ENCODE measurements at regions not wholly inside any gene's neighbourhood (a gene's known extent, or its start where the extent isn't known, plus 50 kb on each side); places are given as distances from the start of the nearest gene placed in this dataset.

- Histone ChIP-seq H3K4me3 (ENCODE audit: control insufficient read depth in 1 of 2, extremely low read depth in 1 of 2, low read length in 1 of 2) (no peak overlapping the region), H3K4me1 (ENCODE audit: control insufficient read depth in 1 of 2, extremely low read depth in 1 of 2, insufficient read depth in 2 of 2, low read length in 2 of 2) (no peaks in the 10 kb centered on the region), H3K27me3 (replicated peaks in 1 of 2; ENCODE audit: control insufficient read depth in 2 of 2, extremely low read depth in 1 of 2, insufficient read depth in 2 of 2, low read length in 1 of 2) (peaks cover 0 to 8% of the 10 kb centered on the region in 2 experiments), H3K36me3 (ENCODE audit: control insufficient read depth in 2 of 2, extremely low read depth in 1 of 2, insufficient read depth in 1 of 2, low read length in 1 of 2) (no peaks in the 10 kb centered on the region), H3K9me3 (no peaks in the 10 kb centered on the region), H3K27ac (ENCODE audit: low read length) (no peak overlapping the region)
- no peak for ATAC-seq (replicated peaks in 1 of 4)
- DNase-seq, result peak in 1 of 35 experiments; percentile 22
- no peaks in the 10 kb centered on the region for H3K9me3 Mint-ChIP-seq
- no peaks in the 10 kb centered on the region for H3K36me3 Mint-ChIP-seq
- H3K27ac Mint-ChIP-seq, result peak overlapping the region in 1 of 2 donors; percentile 67
- CTCF ChIA-PET, result interaction anchor here (0.6 to 1.0 kb wide), 4 partner anchors 9 to 435 kb away, joined by 3 to 5 read pairs (median 4); no protein-coding TSS in a partner anchor
- H3K4me3 Mint-ChIP-seq, result no peak overlapping the region
- WGBS (ENCODE audit: insufficient coverage), result 67% methylated on average over 4 of the region's 4 CpGs
- POLR2A ChIA-PET, result no interaction called here
- peaks cover 0 to 4% of the 10 kb centered on the region in 2 donors for H3K27me3 Mint-ChIP-seq
- no peaks in the 10 kb centered on the region for H3K4me1 Mint-ChIP-seq
Observed at GRCh38 chr7:142375710-142376313, 118.0 kb upstream of the PRSS58 start.

GRCh38 chr7:142372727-142373126, 114.9 kb upstream of the PRSS58 start:
- WGBS (ENCODE audit: insufficient coverage), result 80% methylated on average over 1 of the region's 3 CpGs
- Histone ChIP-seq H3K9me3 (no peaks in the 10 kb centered on the region), H3K4me1 (ENCODE audit: control insufficient read depth in 1 of 2, extremely low read depth in 1 of 2, insufficient read depth in 2 of 2, low read length in 2 of 2) (no peaks in the 10 kb centered on the region), H3K4me3 (ENCODE audit: control insufficient read depth in 1 of 2, extremely low read depth in 1 of 2, low read length in 1 of 2) (no peak overlapping the region), H3K27me3 (replicated peaks in 1 of 2; ENCODE audit: control insufficient read depth in 2 of 2, extremely low read depth in 1 of 2, insufficient read depth in 2 of 2, low read length in 1 of 2) (peaks cover 0 to 6% of the 10 kb centered on the region in 2 experiments), H3K27ac (ENCODE audit: low read length) (no peak overlapping the region), H3K36me3 (ENCODE audit: control insufficient read depth in 2 of 2, extremely low read depth in 1 of 2, insufficient read depth in 1 of 2, low read length in 1 of 2) (no peaks in the 10 kb centered on the region)
- peaks cover 0 to 4% of the 10 kb centered on the region in 2 donors for H3K27me3 Mint-ChIP-seq
- ChIA-PET CTCF (interaction anchor here in 1 of 2 donors (1.2 kb wide), 1 partner anchor 14 kb away, joined by 3 read pairs; no protein-coding TSS in a partner anchor), POLR2A (no interaction called here)
- H3K9me3 Mint-ChIP-seq, result peaks cover 10 to 13% (median 11%) of the 10 kb centered on the region in 3 donors
- H3K4me1 Mint-ChIP-seq, result no peaks in the 10 kb centered on the region
- ATAC-seq (replicated peaks in 1 of 4), result no peak
- H3K27ac Mint-ChIP-seq, result no peak overlapping the region
- H3K4me3 Mint-ChIP-seq, result no peak overlapping the region
- no peak for DNase-seq
- H3K36me3 Mint-ChIP-seq, result peaks cover 7% of the 10 kb centered on the region

GRCh38 chr7:142371586-142372377, 113.9 kb upstream of the PRSS58 start:
- CTCF ChIA-PET, result no interaction called here
- peaks cover 7% of the 10 kb centered on the region for H3K36me3 Mint-ChIP-seq
- H3K4me3 Mint-ChIP-seq, result no peak overlapping the region
- no peak overlapping the region for H3K4me3 ChIP-seq (ENCODE audit: control insufficient read depth in 1 of 2, extremely low read depth in 1 of 2, low read length in 1 of 2)
- peaks cover 0 to 12% of the 10 kb centered on the region in 2 experiments for H3K27me3 ChIP-seq (replicated peaks in 1 of 2; ENCODE audit: control insufficient read depth in 2 of 2, extremely low read depth in 1 of 2, insufficient read depth in 2 of 2, low read length in 1 of 2)
- no peak overlapping the region for H3K27ac ChIP-seq (ENCODE audit: low read length)
- POLR2A ChIA-PET, result no interaction called here
- H3K36me3 ChIP-seq (ENCODE audit: control insufficient read depth in 2 of 2, extremely low read depth in 1 of 2, insufficient read depth in 1 of 2, low read length in 1 of 2), result no peaks in the 10 kb centered on the region
- no peak overlapping the region for H3K27ac Mint-ChIP-seq
- peaks cover 0 to 4% of the 10 kb centered on the region in 2 donors for H3K27me3 Mint-ChIP-seq
- H3K4me1 ChIP-seq (ENCODE audit: control insufficient read depth in 1 of 2, extremely low read depth in 1 of 2, insufficient read depth in 2 of 2, low read length in 2 of 2), result no peaks in the 10 kb centered on the region
- no peak for DNase-seq
- no peak for ATAC-seq (replicated peaks in 1 of 4)
- 88% methylated on average over 1 of the region's 4 CpGs for WGBS (ENCODE audit: insufficient coverage)
- H3K4me1 Mint-ChIP-seq, result no peaks in the 10 kb centered on the region
- H3K9me3 Mint-ChIP-seq, result peaks cover 10 to 13% (median 11%) of the 10 kb centered on the region in 3 donors
- no peaks in the 10 kb centered on the region for H3K9me3 ChIP-seq

GRCh38 chr7:142365410-142365842, 107.6 kb upstream of the PRSS58 start:
- WGBS (ENCODE audit: insufficient coverage), result 83% methylated on average over 2 of the region's 2 CpGs
- Histone ChIP-seq H3K36me3 (ENCODE audit: control insufficient read depth in 2 of 2, extremely low read depth in 1 of 2, insufficient read depth in 1 of 2, low read length in 1 of 2) (no peaks in the 10 kb centered on the region), H3K9me3 (no peaks in the 10 kb centered on the region), H3K27me3 (replicated peaks in 1 of 2; ENCODE audit: control insufficient read depth in 2 of 2, extremely low read depth in 1 of 2, insufficient read depth in 2 of 2, low read length in 1 of 2) (peaks cover 0 to 9% of the 10 kb centered on the region in 2 experiments), H3K4me3 (ENCODE audit: control insufficient read depth in 1 of 2, extremely low read depth in 1 of 2, low read length in 1 of 2) (no peak overlapping the region), H3K27ac (ENCODE audit: low read length) (no peak overlapping the region), H3K4me1 (ENCODE audit: control insufficient read depth in 1 of 2, extremely low read depth in 1 of 2, insufficient read depth in 2 of 2, low read length in 2 of 2) (peaks cover 4 to 14% of the 10 kb centered on the region in 2 experiments)
- Mint-ChIP-seq H3K27me3 (peaks cover 7 to 14% of the 10 kb centered on the region in 2 donors), H3K4me1 (peaks cover 20 to 29% (median 21%) of the 10 kb centered on the region in 3 donors), H3K27ac (no peak overlapping the region), H3K9me3 (peaks cover 10 to 13% (median 11%) of the 10 kb centered on the region in 3 donors), H3K36me3 (peaks cover 7% of the 10 kb centered on the region), H3K4me3 (no peak overlapping the region)
- POLR2A ChIA-PET, result no interaction called here
- CTCF ChIA-PET, result interaction anchor here in 1 of 2 donors (0.6 kb wide), 1 partner anchor 22 kb away, joined by 3 read pairs; no protein-coding TSS in a partner anchor
- no peak for DNase-seq
- no peak for ATAC-seq (replicated peaks in 1 of 4)

GRCh38 chr7:142364551-142364950, 106.7 kb upstream of the PRSS58 start:
- H3K36me3 ChIP-seq (ENCODE audit: control insufficient read depth in 2 of 2, extremely low read depth in 1 of 2, insufficient read depth in 1 of 2, low read length in 1 of 2), result no peaks in the 10 kb centered on the region
- H3K27ac ChIP-seq (ENCODE audit: low read length), result no peak overlapping the region
- Mint-ChIP-seq H3K4me1 (peaks cover 20 to 29% (median 21%) of the 10 kb centered on the region in 3 donors), H3K36me3 (peaks cover 6% of the 10 kb centered on the region), H3K27me3 (peaks cover 7 to 14% of the 10 kb centered on the region in 2 donors), H3K27ac (peak overlapping the region in 1 of 2 donors; percentile 4), H3K9me3 (peaks cover 10 to 11% (median 11%) of the 10 kb centered on the region in 3 donors), H3K4me3 (no peak overlapping the region)
- POLR2A ChIA-PET, result interaction anchor here in 1 of 2 donors (0.7 kb wide), 1 partner anchor 32 kb away, joined by 3 read pairs; no protein-coding TSS in a partner anchor
- no peaks in the 10 kb centered on the region for H3K9me3 ChIP-seq
- H3K4me3 ChIP-seq (ENCODE audit: control insufficient read depth in 1 of 2, extremely low read depth in 1 of 2, low read length in 1 of 2), result no peak overlapping the region
- WGBS (ENCODE audit: insufficient coverage), result no CpG with 5 or more reads among the region's 1 CpG
- ATAC-seq (replicated peaks in 1 of 4), result no peak
- CTCF ChIA-PET, result interaction anchor here (0.8 to 1.0 kb wide), 2 partner anchors 20 to 33 kb away, joined by 3 read pairs; no protein-coding TSS in a partner anchor
- no peak for DNase-seq
- H3K27me3 ChIP-seq (replicated peaks in 1 of 2; ENCODE audit: control insufficient read depth in 2 of 2, extremely low read depth in 1 of 2, insufficient read depth in 2 of 2, low read length in 1 of 2), result peaks cover 0 to 9% of the 10 kb centered on the region in 2 experiments
- H3K4me1 ChIP-seq (ENCODE audit: control insufficient read depth in 1 of 2, extremely low read depth in 1 of 2, insufficient read depth in 2 of 2, low read length in 2 of 2), result peaks cover 4 to 14% of the 10 kb centered on the region in 2 experiments

- Mint-ChIP-seq H3K4me1 (peaks cover 30 to 36% (median 31%) of the 10 kb centered on the region in 3 donors), H3K27ac (no peak overlapping the region), H3K36me3 (no peaks in the 10 kb centered on the region), H3K4me3 (peak overlapping the region in 1 of 3 donors; percentile 3), H3K9me3 (no peaks in the 10 kb centered on the region), H3K27me3 (peaks cover 7 to 14% of the 10 kb centered on the region in 2 donors)
- peak in 1 of 35 experiments; percentile 55 for DNase-seq
- no peak overlapping the region for H3K4me3 ChIP-seq (ENCODE audit: control insufficient read depth in 1 of 2, extremely low read depth in 1 of 2, low read length in 1 of 2)
- H3K27me3 ChIP-seq (replicated peaks in 1 of 2; ENCODE audit: control insufficient read depth in 2 of 2, extremely low read depth in 1 of 2, insufficient read depth in 2 of 2, low read length in 1 of 2), result peaks cover 0 to 7% of the 10 kb centered on the region in 2 experiments
- ATAC-seq (replicated peaks in 1 of 4), result peak; percentile 45 to 93 (median 77)
- no peaks in the 10 kb centered on the region for H3K36me3 ChIP-seq (ENCODE audit: control insufficient read depth in 2 of 2, extremely low read depth in 1 of 2, insufficient read depth in 1 of 2, low read length in 1 of 2)
- ChIA-PET CTCF (interaction anchor here (0.7 to 1.6 kb wide), 9 partner anchors 9 to 449 kb away, joined by 3 to 7 read pairs (median 4); no protein-coding TSS in a partner anchor), POLR2A (interaction anchor here in 1 of 2 donors (0.6 kb wide), 2 partner anchors 39 to 496 kb away, joined by 3 to 9 read pairs; no protein-coding TSS in a partner anchor)
- 0% methylated on average over 1 of the region's 3 CpGs for WGBS (ENCODE audit: insufficient coverage)
- no peaks in the 10 kb centered on the region for H3K9me3 ChIP-seq
- no peak overlapping the region for H3K27ac ChIP-seq (ENCODE audit: low read length)
- peaks cover 11 to 14% of the 10 kb centered on the region in 2 experiments for H3K4me1 ChIP-seq (ENCODE audit: control insufficient read depth in 1 of 2, extremely low read depth in 1 of 2, insufficient read depth in 2 of 2, low read length in 2 of 2)
Observed at GRCh38 chr7:142362349-142362748, 104.5 kb upstream of the PRSS58 start.

Data from T-cell (primary cell).